Astrocyte (in vitro differentiated cells and primary cell): ENCODE measurements at regions not wholly inside any gene's neighbourhood (a gene's known extent, or its start where the extent isn't known, plus 50 kb on each side); places are given as distances from the start of the nearest gene placed in this dataset.

ENCODE experiments used
- CTCF ChIP-seq: IDR thresholded peaks from 2 replicates; pipeline ENCODE4 v1.5.1; 2011; ENCODE audit warnings: low read depth, mild to moderate bottlenecking, inconsistent platforms, low read length, moderate library complexity; ENCODE audit not compliant: insufficient read depth
- EZH2 ChIP-seq: IDR thresholded peaks from 2 replicates; pipeline ENCODE4 v1.6.1; 2012; ENCODE audit warnings: mild to moderate bottlenecking, low read length, inconsistent platforms; ENCODE audit not compliant: insufficient read depth

- TF ChIP-seq CTCF, result no peak
- TF ChIP-seq EZH2, result no peak
Observed at GRCh38 chr18:73482901-73483300, 615.1 kb upstream of the NETO1 start.
